Endothelial cell of umbilical vein (primary cell): ENCODE measurements at regions not wholly inside any gene's neighbourhood (a gene's known extent, or its start where the extent isn't known, plus 50 kb on each side); places are given as distances from the start of the nearest gene placed in this dataset.

Experiments used
- BruUV-seq: library from RNA; stranded (reverse); fragments of 400-500 nt; replicated peaks from 2 replicates; lab custom pipeline; 2021; lab: Mats Ljungman, UMichigan
- CTCF ChIA-PET: fragments of 300-600, 350-600 bp; sonication (Branson Sonifier 250); formaldehyde crosslinking; loops from one replicate; lab custom pipeline; 2021; ENCODE audit warnings: antibody characterized with exemption, inconsistent platforms; lab: Charles Lee
- POLR2A ChIA-PET: fragments of 300-600, 350-600 bp; sonication (Branson Sonifier 250); formaldehyde crosslinking; loops from one replicate; lab custom pipeline; 2021; ENCODE audit warnings: antibody characterized with exemption, inconsistent platforms; lab: Charles Lee
- DNase-seq: peaks from one replicate; pipeline ENCODE4 v3.0.0-alpha.2; 2011; ENCODE audit warnings: low read depth, low spot score
- FAIRE-seq: peaks from 2 replicates; lab custom pipeline; 2011; peaks lifted over from hg19 to GRCh38; lab: Jason Lieb, UNC
- H2AFZ ChIP-seq: 2 replicates; pipeline ENCODE4 v1.6.0; 2012; ENCODE audit warnings: low read depth, low read length, control low read depth, inconsistent platforms
- H3K27ac ChIP-seq: 2 replicates; pipeline ENCODE4 v1.5.1; 2011; ENCODE audit warnings: low read depth, mild to moderate bottlenecking, control low read depth, low read length, moderate library complexity; ENCODE audit not compliant: insufficient read depth
- H3K27me3 ChIP-seq, 2 experiments: 2 replicates each; pipeline versions ENCODE4 v1.6.0 to v1.6.1; 2011; ENCODE audit warnings: low read length in 2 of 2, mixed read lengths in 1 of 2; ENCODE audit not compliant: control insufficient read depth in 2 of 2, insufficient read depth in 2 of 2
- H3K36me3 ChIP-seq, 2 experiments: 2 replicates in 1 of 2; 3 replicates in 1 of 2; pipeline ENCODE4 v1.5.1; 2011; ENCODE audit warnings: low read length in 2 of 2, mild to moderate bottlenecking in 1 of 2, moderate library complexity in 1 of 2; ENCODE audit not compliant: control insufficient read depth in 2 of 2, insufficient read depth in 2 of 2; ENCODE audit errors: extremely low read depth in 1 of 2
- H3K4me1 ChIP-seq: 3 replicates; pipeline ENCODE4 v1.5.1; 2011; ENCODE audit warnings: mild to moderate bottlenecking, low read length; ENCODE audit not compliant: control insufficient read depth, insufficient read depth; ENCODE audit errors: extremely low read depth
- H3K4me2 ChIP-seq: 2 replicates; pipeline ENCODE4 v1.6.1; 2011; ENCODE audit warnings: low read length, control low read depth, mixed read lengths; ENCODE audit not compliant: insufficient read depth
- H3K4me3 ChIP-seq, 3 experiments: fragments of 200-600 bp in 1 of 3; sonication (generic), shearing (Covaris generic) in 1 of 3; replicated peaks in 1 of 3; 2 replicates each; pipeline ENCODE4 v1.5.1; 2011 to 2016; ENCODE audit warnings: control low read depth in 3 of 3, low read length in 3 of 3, mild to moderate bottlenecking in 2 of 3, inconsistent platforms in 1 of 3, low read depth in 1 of 3, moderate library complexity in 1 of 3; ENCODE audit not compliant: insufficient read depth in 1 of 3
- H3K79me2 ChIP-seq: 2 replicates; pipeline ENCODE4 v1.6.0; 2012; ENCODE audit warnings: low read length, inconsistent platforms; ENCODE audit not compliant: control insufficient read depth, insufficient read depth
- H3K9ac ChIP-seq: replicated peaks from 2 replicates; pipeline ENCODE3; 2011; ENCODE audit warnings: low read length, control low read depth; ENCODE audit not compliant: insufficient read depth; ENCODE audit errors: extremely low read depth
- H3K9me1 ChIP-seq: replicated peaks from 3 replicates; pipeline ENCODE4 v1.6.0; 2011; ENCODE audit warnings: mild to moderate bottlenecking, low read length; ENCODE audit not compliant: control insufficient read depth, insufficient read depth; ENCODE audit errors: extremely low read depth
- H3K9me3 ChIP-seq: replicated peaks from 2 replicates; pipeline ENCODE4 v1.5.1; 2012; ENCODE audit warnings: low read length, inconsistent platforms; ENCODE audit not compliant: control insufficient read depth, insufficient read depth
- H4K20me1 ChIP-seq: replicated peaks from 2 replicates; pipeline ENCODE3; 2011; ENCODE audit warnings: mild to moderate bottlenecking, low read length; ENCODE audit not compliant: control insufficient read depth, insufficient read depth; ENCODE audit errors: extremely low read depth
- CTCF ChIP-seq, 2 donors: IDR thresholded peaks; 1 replicate in 1 of 2; 2 replicates in 1 of 2; pipeline ENCODE4 v1.5.1; 2011; ENCODE audit warnings: low read length in 2 of 2, mild to moderate bottlenecking in 2 of 2, moderate library complexity in 2 of 2, control low read depth in 1 of 2, inconsistent platforms in 1 of 2, low read depth in 1 of 2; ENCODE audit not compliant: insufficient read depth in 1 of 2; ENCODE audit errors: extremely low read depth in 1 of 2
- EZH2 ChIP-seq: IDR thresholded peaks from 2 replicates; pipeline ENCODE4 v1.6.1; 2012; ENCODE audit warnings: borderline replicate concordance, low read depth, mild to moderate bottlenecking, moderate library complexity, low read length, inconsistent platforms; ENCODE audit not compliant: severe bottlenecking
- FOS ChIP-seq: IDR thresholded peaks from 2 replicates; pipeline ENCODE4 v1.6.1; 2011; ENCODE audit warnings: mild to moderate bottlenecking, low read length, moderate library complexity, borderline replicate concordance; ENCODE audit not compliant: insufficient read depth
- GATA2 ChIP-seq: IDR thresholded peaks from 2 replicates; pipeline ENCODE4 v1.7.0; 2011; ENCODE audit warnings: low read depth, mild to moderate bottlenecking, moderate library complexity, mixed read lengths, low read length; ENCODE audit not compliant: insufficient read length, insufficient read depth
- JUN ChIP-seq: IDR thresholded peaks from 2 replicates; pipeline ENCODE4 v1.6.1; 2011; ENCODE audit warnings: borderline replicate concordance, low read depth; ENCODE audit not compliant: insufficient read length, insufficient read depth
- MAX ChIP-seq: IDR thresholded peaks from 2 replicates; pipeline ENCODE4 v1.6.1; 2011; ENCODE audit not compliant: insufficient read depth, insufficient read length
- POLR2A ChIP-seq: IDR thresholded peaks from 2 replicates; pipeline ENCODE4 v1.6.1; 2012; ENCODE audit warnings: low read depth, mild to moderate bottlenecking, control low read depth, low read length
- dilution Hi-C: fragments of 300-500 bp; cut with MboI; formaldehyde crosslinking; loops from one replicate; pipeline ENCODE4 v1.15.0; 2019; ENCODE audit warnings: low sequenced_read_pairs; ENCODE audit not compliant: extremely low pct_ligation_motif_present
- intact Hi-C: fragments of 100-400 bp; cut with micrococcal nuclease; formaldehyde crosslinking; loops from one replicate; pipeline ENCODE4 v1.10.0; 2022

GRCh38 chr9:86633945-86634344 lies 279.7 kb upstream of the TUT7 start:
- TF ChIP-seq MAX (no peak), FOS (no peak), GATA2 (no peak), JUN (no peak), POLR2A (no peak), CTCF (IDR thresholded peaks at IDR 0.05; ENCODE audit: extremely low read depth in 1 of 2, insufficient read depth in 1 of 2, low read depth in 1 of 2, low read length in 2 of 2) (no peak), EZH2 (no peak)
- Histone ChIP-seq H3K9ac (no peak overlapping the region), H3K4me1 (no peaks in the 10 kb centered on the region), H3K27me3 (no peaks in the 10 kb centered on the region), H2AFZ (no peak overlapping the region), H3K9me3 (no peaks in the 10 kb centered on the region), H3K9me1 (no peaks in the 10 kb centered on the region), H4K20me1 (no peaks in the 10 kb centered on the region), H3K36me3 (no peaks in the 10 kb centered on the region), H3K4me3 (no peak overlapping the region), H3K27ac (no peak overlapping the region), H3K79me2 (no peaks in the 10 kb centered on the region), H3K4me2 (no peak overlapping the region)
- DNase-seq (no peak), FAIRE-seq (no peak)
- dilution Hi-C loops (no loop called here), intact Hi-C loops (no loop called here)
- CTCF ChIA-PET, result no interaction called here
- no TSS peak for BruUV-seq
- POLR2A ChIA-PET, result no interaction called here
